ENCODE measurements at regions not wholly inside any gene's neighbourhood (a gene's known extent, or its start where the extent isn't known, plus 50 kb on each side); places are given as distances from the start of the nearest gene placed in this dataset.
A peak's percentile ranks its signal among the peaks of the same experiment; 100 is the strongest.

- no peak for DNase-seq
Measured at GRCh38 chr17:5695480-5695879, 111.2 kb upstream of the NLRP1 start.

GRCh38 chr17:5698959-5699358 is 114.7 kb upstream of the NLRP1 start:
- no peak for DNase-seq

GRCh38 chr17:5699814-5700213 is 115.5 kb upstream of the NLRP1 start:
- no peak for DNase-seq

DNA sequence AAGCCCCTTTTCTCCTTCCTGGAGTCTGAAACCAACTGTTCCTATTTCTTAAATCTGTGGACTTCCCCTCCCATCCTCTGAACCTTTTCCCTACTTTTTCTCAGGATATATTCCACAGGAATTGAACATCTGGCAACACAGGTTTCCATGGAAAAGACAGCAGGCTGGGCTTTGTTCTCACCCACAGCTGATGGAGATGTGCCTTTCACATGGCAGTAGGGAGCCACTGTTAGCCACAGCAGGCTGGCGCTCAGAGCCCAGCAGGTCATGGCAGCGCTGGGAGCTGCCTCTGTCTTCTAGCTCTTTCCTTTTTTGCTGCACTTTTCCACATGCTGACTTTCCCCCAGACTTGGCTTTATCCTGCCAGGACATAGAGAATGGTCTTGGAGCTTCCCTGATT is 116.4 kb upstream of the NLRP1 start:
- no peak for DNase-seq

DNA sequence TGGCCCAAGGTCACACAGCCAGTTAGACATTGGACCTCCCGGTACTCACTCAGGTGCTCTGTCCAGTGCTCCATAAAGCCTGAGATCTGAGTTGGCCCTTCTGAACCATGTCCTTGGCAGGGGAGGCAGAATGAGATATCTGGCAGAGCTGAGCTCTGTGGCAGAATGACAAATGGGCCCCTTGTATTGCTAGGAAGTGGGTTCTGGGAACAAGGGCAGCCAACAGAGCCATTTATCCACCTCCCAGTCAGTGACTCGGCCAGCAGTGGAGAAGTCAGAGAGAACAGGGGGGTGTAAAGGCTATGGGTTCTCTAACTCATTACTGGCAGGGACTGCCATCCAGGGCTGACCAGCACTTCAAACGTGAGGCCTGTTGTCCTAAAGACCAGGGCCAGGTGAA is 117.1 kb upstream of the NLRP1 start:
- no peak for DNase-seq

DNA sequence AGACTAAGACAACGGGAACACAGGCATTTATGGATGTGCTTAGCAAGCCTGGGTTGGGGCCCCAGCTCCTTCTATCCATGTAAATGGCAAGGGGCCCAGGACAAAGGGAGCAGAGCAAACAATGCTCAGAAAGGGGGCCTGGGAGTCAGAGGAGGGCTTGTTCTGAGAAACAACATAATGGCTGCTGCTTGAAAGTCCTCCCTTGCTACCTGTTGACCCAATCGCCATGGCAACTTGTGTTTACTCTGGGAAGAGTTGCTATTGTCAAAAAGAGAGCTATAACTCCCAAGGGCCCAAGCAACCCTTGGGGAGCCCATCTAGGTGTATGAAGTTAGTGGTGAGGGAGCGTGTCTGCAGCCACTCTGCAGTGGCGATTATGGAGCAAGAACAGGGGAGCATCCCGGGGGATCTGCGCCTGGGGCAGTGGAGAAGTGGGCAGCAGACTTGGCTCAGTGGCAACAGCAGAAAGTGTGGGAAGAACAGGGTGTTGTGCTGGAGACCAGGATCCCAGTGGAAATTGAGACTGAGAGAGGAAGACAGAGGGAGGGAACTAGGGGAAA is 118.7 kb upstream of the NLRP1 start:
- no peak for DNase-seq

GRCh38 chr17:5703736-5704135 is 119.4 kb upstream of the NLRP1 start:
- no peak for DNase-seq

GRCh38 chr17:5705081-5705875 is 121.0 kb upstream of the NLRP1 start:
- peak; percentile 37 for DNase-seq

GRCh38 chr17:5705876-5706576 is 121.7 kb upstream of the NLRP1 start:
- DNase-seq, result no peak

- peak; percentile 73 for DNase-seq
Measured at GRCh38 chr17:5706577-5707210, 122.4 kb upstream of the NLRP1 start.

- no peak for DNase-seq
Measured at GRCh38 chr17:5707482-5707881, 123.2 kb upstream of the NLRP1 start.

- no peak for DNase-seq
Measured at GRCh38 chr17:5708344-5708743, 124.0 kb upstream of the NLRP1 start.

DNA sequence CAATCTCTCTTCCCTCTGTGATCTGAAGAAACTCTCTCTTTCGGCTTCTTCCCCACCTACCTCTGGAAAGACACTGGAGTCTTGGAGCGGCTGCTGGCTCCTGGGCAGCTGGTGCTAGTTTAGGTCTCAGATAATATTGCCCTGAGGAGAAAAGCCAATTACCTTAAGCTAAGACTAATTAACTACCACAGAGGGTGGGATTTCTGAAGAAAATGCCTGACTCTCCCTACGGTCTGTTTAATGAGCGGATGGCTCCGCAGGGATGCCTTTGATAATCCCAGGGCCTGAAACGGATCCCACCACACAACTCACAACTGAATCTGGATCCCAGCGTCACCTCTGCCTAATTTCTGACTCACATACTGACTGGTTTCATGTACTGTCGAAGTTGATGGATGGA is 127.0 kb upstream of the NLRP1 start:
- DNase-seq, result no peak

- no peak for DNase-seq
Measured at GRCh38 chr17:5714993-5715392, 130.7 kb upstream of the NLRP1 start.

DNA sequence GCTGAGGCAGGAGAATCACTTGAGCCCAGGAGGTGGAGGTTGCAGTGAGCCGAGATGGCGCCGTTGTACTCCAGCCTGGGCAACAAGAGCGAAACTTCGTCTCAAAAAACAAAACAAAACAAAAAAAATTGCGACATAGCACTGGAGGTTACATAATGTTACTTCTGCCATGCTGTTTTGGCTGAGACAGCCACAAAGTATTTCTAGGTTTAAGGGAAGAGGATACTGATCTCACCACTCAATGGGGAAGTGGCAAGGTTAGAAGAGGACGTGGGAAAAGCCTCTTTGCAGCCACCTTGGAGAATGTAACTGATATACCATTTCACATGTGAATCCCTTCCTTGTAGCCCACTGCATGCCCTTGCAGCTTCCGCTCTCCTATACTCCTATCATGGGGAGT is 131.2 kb upstream of the NLRP1 start:
- no peak for DNase-seq

- DNase-seq, result no peak
Measured at GRCh38 chr17:5718726-5719125, 134.4 kb upstream of the NLRP1 start.

DNA sequence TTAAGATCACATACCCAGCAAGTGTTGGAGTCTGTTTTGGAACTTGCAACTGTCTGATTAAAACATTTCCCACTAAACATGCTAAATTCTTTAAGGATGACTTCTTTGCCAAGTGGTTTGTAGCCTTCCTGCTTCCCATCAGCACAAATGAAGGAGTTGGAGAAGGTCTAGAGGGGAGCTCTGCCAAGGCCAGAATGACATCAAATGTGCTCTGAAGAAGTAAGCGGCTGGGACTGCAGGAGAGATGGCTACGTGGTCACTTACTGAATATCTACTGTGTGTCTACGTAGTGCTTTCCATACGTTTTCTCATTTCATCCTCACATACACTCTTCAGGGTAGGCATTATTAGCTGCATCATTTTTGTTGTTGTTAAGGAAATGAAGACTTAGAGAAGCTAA is 135.7 kb upstream of the NLRP1 start:
- no peak for DNase-seq

DNA sequence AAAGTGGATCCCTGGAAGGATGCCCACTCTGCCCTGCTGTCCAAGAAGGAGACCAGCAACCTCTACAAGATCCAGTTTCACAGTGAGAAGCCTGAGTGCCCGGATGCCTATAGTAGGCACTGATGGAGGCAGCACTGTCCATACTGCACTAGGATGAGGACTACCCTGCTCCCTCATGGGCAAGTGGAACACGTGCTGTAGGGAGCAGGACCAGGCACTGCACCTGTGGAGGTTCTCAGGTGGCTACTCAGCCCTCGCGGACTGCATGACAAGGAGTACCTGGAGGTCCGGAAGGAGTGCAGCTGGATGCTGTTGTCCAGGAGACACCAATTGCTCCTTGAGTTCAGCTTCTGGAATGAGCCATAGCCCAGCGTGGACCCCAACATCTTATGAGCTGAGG is 146.1 kb upstream of the NLRP1 start:
- no peak for DNase-seq

DNA sequence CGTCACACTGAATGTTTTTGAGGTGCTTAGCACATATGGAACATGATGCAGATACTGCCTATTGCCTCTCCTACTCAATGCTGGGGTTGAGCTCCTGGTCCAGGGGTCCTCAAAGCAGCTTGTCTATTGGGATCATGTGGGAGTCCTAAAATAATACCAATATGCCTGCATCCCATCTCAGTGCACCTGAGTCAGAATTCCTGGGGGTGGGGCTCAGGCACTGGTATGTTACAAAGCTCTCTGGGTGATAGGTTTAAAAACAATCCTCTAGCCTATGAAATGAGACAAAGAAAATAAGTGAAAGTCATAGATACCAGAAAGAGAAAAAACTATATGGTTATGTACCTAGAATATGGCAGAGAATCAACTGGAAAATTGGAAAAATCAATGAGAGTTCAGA is 156.6 kb upstream of the NLRP1 start:
- DNase-seq, result no peak

DNA sequence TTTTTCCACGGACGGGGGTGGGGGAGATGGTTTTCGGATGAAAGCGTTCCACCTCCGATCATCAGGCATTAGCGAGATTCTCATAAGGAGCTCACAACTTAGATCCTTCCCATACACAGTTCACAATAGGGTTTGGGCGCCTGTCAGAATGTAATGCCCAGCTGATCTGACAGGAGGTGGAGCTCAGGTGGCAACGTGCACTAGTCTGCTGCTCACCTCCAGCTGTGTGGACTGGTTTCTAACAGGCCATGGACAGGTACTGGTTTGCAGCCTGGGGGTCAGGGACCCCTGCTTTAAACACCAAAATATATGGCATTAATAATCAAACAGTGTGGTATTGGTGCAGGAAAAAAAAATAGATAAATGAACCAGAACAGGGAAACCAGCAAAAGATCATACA is 157.5 kb upstream of the NLRP1 start:
- no peak for DNase-seq

DNA sequence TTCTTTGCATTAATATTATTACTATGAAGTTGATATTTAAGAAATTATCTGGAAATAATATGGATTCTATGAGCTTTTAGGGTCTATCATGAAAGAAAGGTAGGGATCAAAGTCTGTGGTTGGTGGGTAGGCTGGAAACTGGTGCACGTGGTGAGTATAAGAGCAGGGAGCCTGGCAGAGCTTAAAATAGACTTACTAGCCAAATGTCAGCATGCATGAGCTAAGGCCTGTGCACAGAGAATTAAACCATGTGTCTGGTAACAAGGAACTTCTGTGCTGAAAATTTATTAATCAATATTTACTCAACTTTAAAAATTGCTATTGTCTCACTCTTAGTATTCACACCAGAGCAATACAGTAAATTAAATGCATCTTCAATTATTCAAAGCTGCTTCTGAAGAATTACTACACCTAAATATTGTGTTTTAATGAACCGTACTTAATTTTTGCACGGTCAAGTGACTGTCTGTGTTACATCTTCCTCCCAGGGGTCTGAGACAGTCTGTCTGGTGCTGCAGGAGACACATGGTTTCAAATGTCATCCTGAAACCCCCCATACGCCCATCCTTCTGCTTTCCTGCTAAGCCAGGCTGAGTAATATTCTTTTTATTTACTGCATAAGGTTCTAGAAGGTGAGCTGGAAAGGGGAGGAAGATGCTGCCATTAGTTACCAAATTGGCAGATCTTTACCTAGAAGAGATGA is 161.0 kb upstream of the NLRP1 start:
- DNase-seq, result no peak

- DNase-seq, result no peak
Measured at GRCh38 chr17:5747276-5747675, 163.0 kb upstream of the NLRP1 start.

- DNase-seq, result no peak
Measured at GRCh38 chr17:5747964-5748363, 163.7 kb upstream of the NLRP1 start.

Data from stimulated activated CD4-positive, alpha-beta T cell treated with anti-CD3 and anti-CD28 coated beads, Interleukin-15, amount 100 ng/mL, for 24 hours (primary cell).